Lung (tissue), 11 donors: ENCODE measurements at regions not wholly inside any gene's neighbourhood (a gene's known extent, or its start where the extent isn't known, plus 50 kb on each side); places are given as distances from the start of the nearest gene placed in this dataset.

Experiments used
- ATAC-seq: fragments of 200-7000 bp; cut with Tn5 transposase; one replicate; pipeline ENCODE4 v1.9.1; 2020; ENCODE audit warnings: moderate number of reproducible peaks; ENCODE audit not compliant: insufficient read depth, low FRiP score
- DNase-seq, 3 donors: peaks; one replicate each; pipeline ENCODE4 v3.0.0-alpha.2; 2013 to 2017
- H3K27ac ChIP-seq, 2 donors: one replicate each; pipeline ENCODE4 v1.5.1; 2013; ENCODE audit warnings: mild to moderate bottlenecking in 2 of 2, moderate library complexity in 2 of 2, control low read depth in 1 of 2, inconsistent platforms in 1 of 2, low read depth in 1 of 2, low read length in 1 of 2
- H3K27me3 ChIP-seq, 3 donors: one replicate each; pipeline ENCODE4 v1.5.1; 2013; ENCODE audit warnings: low read length in 2 of 3; ENCODE audit not compliant: control insufficient read depth in 3 of 3, insufficient read depth in 3 of 3
- H3K36me3 ChIP-seq, 4 donors: one replicate each; pipeline ENCODE4 v1.5.1; 2013; ENCODE audit warnings: low read length in 4 of 4, mild to moderate bottlenecking in 1 of 4, moderate library complexity in 1 of 4; ENCODE audit not compliant: control insufficient read depth in 4 of 4, insufficient read depth in 4 of 4
- H3K4me1 ChIP-seq, 5 donors: one replicate each; pipeline ENCODE4 v1.5.1; 2013; ENCODE audit warnings: low read length in 5 of 5, mild to moderate bottlenecking in 2 of 5, moderate library complexity in 1 of 5; ENCODE audit not compliant: control insufficient read depth in 5 of 5, insufficient read depth in 5 of 5
- H3K4me3 ChIP-seq: one replicate; pipeline ENCODE4 v1.5.1; 2013; ENCODE audit warnings: mild to moderate bottlenecking, control low read depth, moderate library complexity
- H3K9ac ChIP-seq, 2 donors: one replicate each; pipeline ENCODE4 v1.5.1; 2013; ENCODE audit warnings: low read length in 2 of 2, control low read depth in 1 of 2; ENCODE audit not compliant: insufficient read depth in 1 of 2
- H3K9me3 ChIP-seq, 4 donors: one replicate each; pipeline ENCODE4 v1.5.1; 2013; ENCODE audit warnings: low read length in 3 of 4, mild to moderate bottlenecking in 1 of 4, moderate library complexity in 1 of 4; ENCODE audit not compliant: control insufficient read depth in 4 of 4, insufficient read depth in 3 of 4
- WGBS, 2 donors: extraction: QIAGEN DNeasy Blood & Tissue Kit; methylation state at CpG; one replicate each; pipeline ENCODE4 v1.1.7; 2013; 5-methylcytosine and 5-hydroxymethylcytosine counted together
- TF ChIP-seq, protein P1 (sequence below): IDR thresholded peaks from 2 replicates; pipeline ENCODE4 v1.5.1; 2012; ENCODE audit warnings: mild to moderate bottlenecking; ENCODE audit errors: control extremely low read depth, extremely low read depth
- donor health status: control.
- donor health status: control.
- donor health status: Bipolar disorder and iron deficiency.
- donor health status: healthy.
- donor health status: DM: yes; HTN: yes; CAD: no.

DNA sequence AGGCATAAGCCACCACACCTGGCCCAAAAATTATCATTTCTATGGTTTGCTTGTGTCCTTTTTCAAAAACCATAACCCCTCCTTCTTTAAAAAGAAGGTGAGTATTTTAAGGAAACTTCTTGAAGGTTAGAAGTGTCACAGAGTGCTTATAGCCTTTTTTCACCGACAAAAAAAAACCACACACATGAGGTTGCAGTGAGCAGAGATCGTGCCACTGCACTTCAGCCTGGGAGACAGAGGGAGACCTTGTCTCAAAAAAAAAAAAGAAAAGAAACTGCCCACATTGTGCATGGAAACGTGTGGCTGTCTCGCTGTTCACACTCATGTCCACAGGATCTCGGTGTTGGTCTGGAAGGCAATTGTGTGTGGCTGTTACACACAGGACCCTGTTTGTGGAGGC, 157.4 kb upstream of the PFKP start:
- 80 to 85% methylated on average over 5 of the region's 5 CpGs for WGBS, 2 donors
- peaks cover 0 to 3% (median 0%) of the 10 kb centered on the region in 5 donors for H3K4me1 ChIP-seq
- no peak overlapping the region for H3K27ac ChIP-seq
- no peak overlapping the region for H3K9ac ChIP-seq
- no peaks in the 10 kb centered on the region for H3K36me3 ChIP-seq
- H3K27me3 ChIP-seq = peaks cover 0 to 5% (median 0%) of the 10 kb centered on the region in 3 donors
- DNase-seq (no peak), ATAC-seq (no peak)
- TF ChIP-seq, protein P1, sequence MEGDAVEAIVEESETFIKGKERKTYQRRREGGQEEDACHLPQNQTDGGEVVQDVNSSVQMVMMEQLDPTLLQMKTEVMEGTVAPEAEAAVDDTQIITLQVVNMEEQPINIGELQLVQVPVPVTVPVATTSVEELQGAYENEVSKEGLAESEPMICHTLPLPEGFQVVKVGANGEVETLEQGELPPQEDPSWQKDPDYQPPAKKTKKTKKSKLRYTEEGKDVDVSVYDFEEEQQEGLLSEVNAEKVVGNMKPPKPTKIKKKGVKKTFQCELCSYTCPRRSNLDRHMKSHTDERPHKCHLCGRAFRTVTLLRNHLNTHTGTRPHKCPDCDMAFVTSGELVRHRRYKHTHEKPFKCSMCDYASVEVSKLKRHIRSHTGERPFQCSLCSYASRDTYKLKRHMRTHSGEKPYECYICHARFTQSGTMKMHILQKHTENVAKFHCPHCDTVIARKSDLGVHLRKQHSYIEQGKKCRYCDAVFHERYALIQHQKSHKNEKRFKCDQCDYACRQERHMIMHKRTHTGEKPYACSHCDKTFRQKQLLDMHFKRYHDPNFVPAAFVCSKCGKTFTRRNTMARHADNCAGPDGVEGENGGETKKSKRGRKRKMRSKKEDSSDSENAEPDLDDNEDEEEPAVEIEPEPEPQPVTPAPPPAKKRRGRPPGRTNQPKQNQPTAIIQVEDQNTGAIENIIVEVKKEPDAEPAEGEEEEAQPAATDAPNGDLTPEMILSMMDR = no peak
- H3K4me3 ChIP-seq = no peak overlapping the region
- peaks cover 0 to 7% (median 0%) of the 10 kb centered on the region in 4 donors for H3K9me3 ChIP-seq

DNA sequence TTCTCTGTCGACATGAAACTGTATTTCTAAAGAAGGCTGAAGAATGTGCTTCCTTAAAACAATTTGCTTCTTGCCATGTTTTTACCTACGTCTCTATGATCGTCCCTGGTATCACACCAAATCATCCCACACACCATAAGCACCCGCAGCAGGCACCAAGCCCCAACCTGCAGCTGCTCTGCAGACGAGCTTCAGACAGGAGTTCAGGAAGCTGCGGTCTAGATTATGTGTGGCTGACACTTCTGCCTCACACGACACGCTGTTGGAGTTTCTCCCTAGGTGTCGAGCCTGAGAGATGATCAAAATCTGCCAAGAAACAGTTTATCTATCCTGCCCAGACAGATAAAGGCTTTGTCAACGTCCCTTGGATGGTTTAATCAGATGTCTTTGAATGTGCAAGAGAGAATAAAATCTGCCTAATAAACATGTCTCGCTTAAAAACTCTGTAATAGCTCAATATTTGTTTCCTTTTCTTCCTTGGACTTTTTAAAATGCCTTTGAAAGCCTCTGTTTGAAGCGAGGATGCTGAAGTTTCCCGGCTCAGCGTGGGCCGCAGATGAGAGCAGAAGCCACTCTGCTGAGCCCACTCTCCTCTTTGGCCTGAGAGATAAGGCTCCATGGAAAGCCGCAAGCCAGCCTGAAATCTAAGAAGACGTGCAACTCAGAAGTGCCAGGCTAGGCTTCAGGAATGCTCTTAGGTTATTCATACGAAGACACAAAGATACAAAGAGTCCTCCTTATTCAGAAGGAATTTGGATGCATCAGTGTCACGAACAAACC, 158.3 kb upstream of the PFKP start:
- no peaks in the 10 kb centered on the region for H3K36me3 ChIP-seq
- peaks cover 0 to 3% (median 0%) of the 10 kb centered on the region in 5 donors for H3K4me1 ChIP-seq
- WGBS, 2 donors = 57 to 67% methylated on average over 19 of the region's 19 CpGs
- H3K27me3 ChIP-seq = peaks cover 0 to 5% (median 0%) of the 10 kb centered on the region in 3 donors
- H3K27ac ChIP-seq = no peak overlapping the region
- ATAC-seq = no peak
- no peak overlapping the region for H3K4me3 ChIP-seq
- TF ChIP-seq, protein P1 = no peak
- no peak for DNase-seq
- no peak overlapping the region for H3K9ac ChIP-seq
- peaks cover 0 to 7% (median 0%) of the 10 kb centered on the region in 4 donors for H3K9me3 ChIP-seq

DNA sequence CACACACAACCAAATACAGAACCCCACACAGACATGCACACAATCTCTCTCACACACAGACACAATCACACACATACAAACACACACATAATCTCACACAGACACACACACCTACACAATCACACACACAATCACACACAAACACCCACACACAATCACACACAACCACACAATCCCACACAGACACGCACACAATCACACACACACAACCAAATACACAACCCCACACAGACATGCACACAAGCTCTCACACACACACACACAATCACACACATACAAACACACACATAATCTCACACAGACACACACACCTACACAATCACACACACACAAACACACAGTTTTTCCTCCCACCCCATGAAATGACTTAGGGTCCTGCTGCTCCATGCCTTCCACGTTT, 160.4 kb upstream of the PFKP start:
- Histone ChIP-seq H3K27ac (no peak overlapping the region), H3K9ac (no peak overlapping the region), H3K4me3 (no peak overlapping the region), H3K36me3 (no peaks in the 10 kb centered on the region), H3K4me1 (no peaks in the 10 kb centered on the region), H3K9me3 (peaks cover 0 to 6% (median 0%) of the 10 kb centered on the region in 4 donors), H3K27me3 (peaks cover 0 to 5% (median 0%) of the 10 kb centered on the region in 3 donors)
- 81 to 89% methylated on average over 2 of the region's 2 CpGs for WGBS, 2 donors
- ATAC-seq (no peak), DNase-seq (no peak)
- TF ChIP-seq, protein P1 = no peak
